Body of pancreas (tissue), 4 donors: ENCODE measurements at regions not wholly inside any gene's neighbourhood (a gene's known extent, or its start where the extent isn't known, plus 50 kb on each side); places are given as distances from the start of the nearest gene placed in this dataset.

Experiments
- ATAC-seq: fragments of 150-250 bp; one replicate; pipeline ENCODE4 v1.9.1; 2016
- DNase-seq, 4 donors: peaks; one replicate each; pipeline ENCODE4 v3.0.0-alpha.2; 2019
- H3K27ac ChIP-seq, 4 donors: fragments of 200-600 bp; sonication (generic); 1 replicate in 3 of 4; 2 replicates in 1 of 4; pipeline versions ENCODE4 v1.5.1 to v1.6.1; 2016 to 2019; ENCODE audit warnings: mild to moderate bottlenecking in 1 of 4, mixed read lengths in 1 of 4, moderate library complexity in 1 of 4
- H3K27me3 ChIP-seq, 2 donors: fragments of 200-600 bp; sonication (generic); one replicate each; pipeline ENCODE4 v1.6.0; 2016; ENCODE audit warnings: mild to moderate bottlenecking in 1 of 2
- H3K36me3 ChIP-seq, 2 donors: fragments of 200-600 bp; sonication (generic); replicated peaks in 1 of 2; 2 replicates each; pipeline ENCODE4 v1.5.1; 2016; ENCODE audit warnings: low read depth in 2 of 2; ENCODE audit not compliant: insufficient read depth in 1 of 2
- H3K4me1 ChIP-seq: fragments of 200-600 bp; sonication (generic); one replicate; pipeline ENCODE4 v1.6.0; 2016
- H3K4me3 ChIP-seq, 2 donors: fragments of 200-600 bp; sonication (generic); 1 replicate in 1 of 2; 2 replicates in 1 of 2; pipeline ENCODE4 v1.5.1; 2016 to 2019
- H3K9me3 ChIP-seq, 3 donors: fragments of 200-600 bp; sonication (generic); 1 replicate in 2 of 3; 2 replicates in 1 of 3; pipeline ENCODE4 v1.5.1; 2016
- CTCF ChIP-seq, 7 experiments: fragments of 450-650 bp in 4 of 7; fragments of 200-600 bp in 3 of 7; sonication (generic) in 3 of 7; IDR thresholded peaks; one replicate each; pipeline ENCODE4 v1.5.1; 2016 to 2019; ENCODE audit warnings: antibody characterized with exemption in 7 of 7
- POLR2A ChIP-seq, 3 donors: fragments of 450-650 bp; IDR thresholded peaks; one replicate each; pipeline ENCODE4 v1.6.1; 2016; ENCODE audit warnings: antibody characterized with exemption in 3 of 3, mild to moderate bottlenecking in 2 of 3
- WGBS, 2 donors: methylation state at CpG; one replicate each; pipeline ENCODE4 v1.1.5; 2017; 5-methylcytosine and 5-hydroxymethylcytosine counted together
- intact Hi-C: fragments of 100-400 bp; cut with DNase I; formaldehyde crosslinking; loops from one replicate; pipeline ENCODE4 v1.15.1; 2023

- TF ChIP-seq POLR2A (IDR thresholded peaks at IDR 0.05), result no peak
- TF ChIP-seq CTCF (IDR thresholded peaks at IDR 0.05), result no peak
- DNase-seq (no peak), ATAC-seq (no peak)
- H3K36me3 ChIP-seq, result no peaks in the 10 kb centered on the region
- H3K9me3 ChIP-seq, result no peaks in the 10 kb centered on the region
- WGBS, 2 donors, result 22 to 24% methylated on average over 6 of the region's 6 CpGs
- H3K27me3 ChIP-seq, result no peaks in the 10 kb centered on the region
- intact Hi-C loops, result no loop called here
- no peaks in the 10 kb centered on the region for H3K4me1 ChIP-seq
- H3K27ac ChIP-seq, result no peak overlapping the region
- H3K4me3 ChIP-seq, result no peak overlapping the region
Measured at GRCh38 chr11:111063726-111064517, 181.6 kb upstream of the POU2AF2 start.

GRCh38 chr11:111062420-111062819, 183.1 kb upstream of the POU2AF2 start:
- no peaks in the 10 kb centered on the region for H3K9me3 ChIP-seq
- TF ChIP-seq POLR2A (IDR thresholded peaks at IDR 0.05), result no peak
- WGBS, 2 donors, result 67 to 72% methylated on average over 3 of the region's 3 CpGs
- no peak for ATAC-seq
- intact Hi-C loops, result no loop called here
- no peak overlapping the region for H3K4me3 ChIP-seq
- no peaks in the 10 kb centered on the region for H3K36me3 ChIP-seq
- H3K27ac ChIP-seq, result no peak overlapping the region
- DNase-seq, result no peak
- H3K4me1 ChIP-seq, result no peaks in the 10 kb centered on the region
- no peaks in the 10 kb centered on the region for H3K27me3 ChIP-seq

- Histone ChIP-seq H3K27me3 (no peaks in the 10 kb centered on the region), H3K4me1 (no peaks in the 10 kb centered on the region), H3K27ac (no peak overlapping the region), H3K4me3 (no peak overlapping the region), H3K9me3 (no peaks in the 10 kb centered on the region), H3K36me3 (no peaks in the 10 kb centered on the region)
- no peak for ATAC-seq
- intact Hi-C loops, result no loop called here
- no peak for TF ChIP-seq CTCF (IDR thresholded peaks at IDR 0.05)
- no peak for TF ChIP-seq POLR2A (IDR thresholded peaks at IDR 0.05)
- DNase-seq, result no peak
Measured at GRCh38 chr11:111059726-111060125, 185.8 kb upstream of the POU2AF2 start.

GRCh38 chr11:111049131-111049530, 196.4 kb upstream of the POU2AF2 start:
- no peaks in the 10 kb centered on the region for H3K27me3 ChIP-seq
- DNase-seq (no peak), ATAC-seq (no peak)
- H3K27ac ChIP-seq, result no peak overlapping the region
- H3K9me3 ChIP-seq, result no peaks in the 10 kb centered on the region
- WGBS, 2 donors, result 68 to 71% methylated on average over 4 of the region's 4 CpGs
- intact Hi-C loops, result no loop called here
- no peaks in the 10 kb centered on the region for H3K36me3 ChIP-seq
- TF ChIP-seq POLR2A (IDR thresholded peaks at IDR 0.05), result no peak
- no peak for TF ChIP-seq CTCF (IDR thresholded peaks at IDR 0.05)
- no peak overlapping the region for H3K4me3 ChIP-seq
- H3K4me1 ChIP-seq, result no peaks in the 10 kb centered on the region

- Histone ChIP-seq H3K4me3 (no peak overlapping the region), H3K27ac (no peak overlapping the region), H3K27me3 (no peaks in the 10 kb centered on the region), H3K4me1 (no peaks in the 10 kb centered on the region), H3K9me3 (no peaks in the 10 kb centered on the region), H3K36me3 (no peaks in the 10 kb centered on the region)
- no peak for TF ChIP-seq CTCF (IDR thresholded peaks at IDR 0.05)
- TF ChIP-seq POLR2A (IDR thresholded peaks at IDR 0.05), result no peak
- DNase-seq, result no peak
- ATAC-seq, result no peak
- 73 to 76% methylated on average over 7 of the region's 7 CpGs for WGBS, 2 donors
- intact Hi-C loops, result no loop called here
Measured at GRCh38 chr11:111047374-111047773, 198.2 kb upstream of the POU2AF2 start.
